ENCODE measurements at regions not wholly inside any gene's neighbourhood (a gene's known extent, or its start where the extent isn't known, plus 50 kb on each side); places are given as distances from the start of the nearest gene placed in this dataset.

GRCh38 chr10:3971713-3972112 lies 186.7 kb upstream of the KLF6 start:
- no peak for TF ChIP-seq CTCF (IDR thresholded peaks at IDR 0.05; ENCODE audit: poor library complexity)
- no peak for TF ChIP-seq EZH2 (IDR thresholded peaks at IDR 0.05; ENCODE audit: borderline replicate concordance)
